HG03175 (cell line): ENCODE measurements at regions not wholly inside any gene's neighbourhood (a gene's known extent, or its start where the extent isn't known, plus 50 kb on each side); places are given as distances from the start of the nearest gene placed in this dataset.

Source experiments
- ATAC-seq: cut with Tn5 transposase; IDR thresholded peaks from one replicate; pipeline ENCODE4 v1.9.1; 2021; ENCODE audit warnings: mild to moderate bottlenecking, moderate library complexity; ENCODE audit not compliant: unreplicated experiment

- ATAC-seq: no peak
Measured at GRCh38 chr12:111201495-111202236, 167.2 kb downstream of the PHETA1 start.

DNA sequence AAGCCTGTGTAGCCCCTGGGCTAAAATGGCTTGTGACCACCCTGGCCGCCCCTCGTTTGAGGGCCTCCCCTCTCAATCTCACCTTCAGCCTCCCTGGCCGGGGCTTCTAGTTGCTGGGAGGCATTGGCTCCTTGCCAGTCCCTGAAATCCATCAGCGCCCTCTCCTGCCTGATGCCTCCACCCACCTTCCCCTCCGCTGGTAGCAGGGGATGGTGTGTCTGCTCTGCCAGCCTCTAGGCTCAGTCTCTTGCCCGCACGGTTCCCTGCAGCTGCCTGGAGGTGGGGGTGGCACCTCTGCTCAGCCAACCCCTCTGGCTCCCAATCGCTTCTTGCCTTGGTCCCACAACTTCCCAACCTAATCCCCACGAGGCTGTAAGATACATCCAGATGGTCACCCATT is 167.9 kb downstream of the PHETA1 start:
- ATAC-seq: no peak

DNA sequence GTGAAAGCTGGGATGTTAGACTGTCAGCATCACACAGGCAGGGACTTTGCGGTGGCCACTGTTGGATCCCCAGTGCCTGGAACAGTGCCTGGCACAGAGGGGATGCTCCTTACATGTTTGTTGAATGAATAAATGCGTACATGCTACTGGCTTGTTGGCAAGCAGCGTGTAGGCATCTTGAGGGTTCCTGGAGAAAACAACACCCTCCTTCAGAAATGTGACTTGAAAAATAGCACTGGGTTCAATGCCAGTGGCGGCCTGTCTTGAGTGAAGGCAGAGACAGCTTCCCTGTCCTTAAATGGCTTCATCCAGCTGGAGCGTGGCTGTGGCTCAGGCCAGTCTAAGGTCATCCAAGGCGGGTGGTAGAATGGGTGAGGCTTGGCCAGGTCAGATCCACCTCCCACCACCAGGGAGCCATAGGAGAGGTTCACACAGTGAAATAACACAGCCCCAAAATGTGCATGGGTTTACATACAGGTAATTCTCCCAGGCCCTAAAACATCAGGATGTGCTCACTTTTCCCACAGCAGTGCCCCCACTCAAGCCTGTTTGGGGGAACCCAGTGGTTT is 171.4 kb downstream of the PHETA1 start:
- no peak for ATAC-seq

DNA sequence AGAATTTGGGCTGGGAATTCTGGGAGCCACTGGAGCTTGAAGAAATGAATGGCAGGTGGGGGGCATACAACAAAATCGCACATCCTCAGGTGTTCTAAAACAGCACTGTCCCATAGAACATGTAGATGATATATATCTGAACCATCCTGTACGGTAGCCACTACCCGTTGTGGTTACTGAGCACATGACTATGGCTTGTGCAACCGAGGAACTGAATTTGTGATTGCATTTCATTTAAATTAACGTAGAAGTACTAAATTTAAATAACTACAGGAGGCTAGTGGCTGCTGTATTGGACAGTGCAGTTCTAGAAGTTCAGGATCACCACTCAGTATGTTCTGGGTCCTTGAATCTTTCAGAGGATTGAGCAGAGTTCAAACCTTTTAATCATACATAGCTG is 172.4 kb downstream of the PHETA1 start:
- no peak for ATAC-seq

- no peak for ATAC-seq
Measured at GRCh38 chr12:111195316-111195715, 173.6 kb downstream of the PHETA1 start.

GRCh38 chr12:111194703-111195051 is 174.2 kb downstream of the PHETA1 start:
- no peak for ATAC-seq

DNA sequence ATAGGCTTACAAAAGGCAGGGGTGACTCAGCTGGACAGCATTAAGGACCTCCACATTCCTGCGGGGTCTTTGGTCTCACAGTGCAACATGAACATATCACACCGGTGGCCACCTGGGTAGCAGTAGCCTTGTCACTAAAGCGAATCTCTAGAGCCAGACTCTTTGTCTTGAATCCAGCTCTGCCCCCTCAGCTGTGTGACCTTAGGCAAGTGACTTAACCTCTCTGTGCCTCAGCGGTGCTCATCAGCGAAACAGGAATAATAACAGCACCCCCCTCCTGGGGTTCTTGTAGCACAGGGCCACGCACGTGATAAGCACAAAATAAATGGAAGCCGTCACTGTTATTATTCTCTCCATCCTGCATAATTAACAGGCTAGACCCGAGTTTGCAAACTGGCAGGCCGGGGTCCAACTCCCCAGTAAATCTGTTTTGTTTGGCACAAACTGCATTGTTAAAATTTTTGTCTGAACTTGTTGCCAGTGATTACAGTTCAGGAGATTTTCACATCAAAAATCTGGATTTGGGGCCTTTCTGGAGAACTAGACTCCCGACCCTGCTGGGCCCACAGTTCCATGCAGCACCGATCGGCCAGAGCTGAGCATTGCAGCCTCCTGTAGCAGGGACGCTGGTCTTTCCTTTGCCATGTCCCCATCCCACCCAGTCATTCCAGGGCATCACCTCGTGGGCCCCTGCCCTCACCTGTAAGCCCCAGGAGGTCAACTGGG is 174.8 kb downstream of the PHETA1 start:
- no peak for ATAC-seq

GRCh38 chr12:111193496-111193895 is 175.4 kb downstream of the PHETA1 start:
- no peak for ATAC-seq

GRCh38 chr12:111193067-111193466 is 175.8 kb downstream of the PHETA1 start:
- no peak for ATAC-seq

- ATAC-seq: no peak
Measured at GRCh38 chr12:111192647-111193046, 176.2 kb downstream of the PHETA1 start.

DNA sequence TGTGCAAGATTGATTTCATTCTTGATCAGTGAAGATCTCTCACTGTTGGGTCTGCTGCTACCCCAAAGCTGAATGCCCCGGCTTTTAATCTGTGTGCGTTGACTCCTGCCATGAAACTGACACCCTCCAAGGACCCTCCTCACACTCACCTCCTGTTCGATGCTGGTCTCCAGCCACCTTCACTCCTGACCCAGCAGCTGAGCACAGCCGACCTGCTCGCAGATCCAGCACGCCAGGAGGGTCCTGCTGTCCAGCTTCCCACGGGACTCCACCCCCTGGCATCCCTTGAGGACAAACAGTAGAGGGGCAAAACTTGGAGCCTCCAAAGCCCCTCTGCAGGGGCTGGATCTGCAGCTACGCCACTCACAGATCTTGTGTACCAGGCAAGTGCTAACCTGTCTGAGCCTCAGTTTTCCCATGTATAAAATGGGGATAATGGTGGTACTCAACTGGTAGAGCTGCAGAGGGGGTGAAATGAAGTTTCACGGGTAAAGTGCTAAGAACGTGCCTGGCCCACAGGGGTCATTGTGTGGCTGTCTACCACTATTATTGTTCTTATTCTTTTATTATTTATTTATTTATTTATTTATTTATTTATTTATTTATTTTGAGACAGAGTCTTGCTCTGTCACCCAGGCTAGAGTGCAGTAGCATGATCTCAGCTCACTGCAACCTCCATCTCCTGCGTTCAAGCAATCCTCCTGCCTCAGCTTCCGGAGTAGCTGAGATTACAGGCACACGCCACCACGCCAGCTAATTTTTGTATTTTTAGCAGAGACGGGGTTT is 178.0 kb downstream of the PHETA1 start:
- ATAC-seq: no peak

DNA sequence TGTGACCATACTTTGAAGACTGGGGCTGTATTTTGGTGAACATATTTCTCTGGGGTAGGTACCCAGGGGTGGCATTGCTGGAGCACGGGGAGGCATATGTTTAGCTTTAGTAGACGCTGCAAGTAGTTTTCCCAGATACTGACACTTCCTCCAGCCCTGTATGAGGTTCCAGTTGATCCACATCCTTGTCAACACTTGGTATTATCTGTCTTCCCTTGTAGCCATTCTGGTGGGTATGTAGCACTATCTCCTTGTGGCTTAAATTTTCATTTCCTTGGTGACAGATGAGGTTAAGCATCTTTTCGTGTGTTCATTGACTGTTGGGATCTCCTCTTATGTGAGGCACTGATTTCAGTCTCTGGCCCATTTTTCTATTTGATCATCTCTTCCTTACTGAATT is 179.1 kb downstream of the PHETA1 start:
- ATAC-seq: no peak

- ATAC-seq: no peak
Measured at GRCh38 chr12:111188436-111188835, 180.5 kb downstream of the PHETA1 start.

- no peak for ATAC-seq
Measured at GRCh38 chr12:111186347-111186746, 182.5 kb downstream of the PHETA1 start.

DNA sequence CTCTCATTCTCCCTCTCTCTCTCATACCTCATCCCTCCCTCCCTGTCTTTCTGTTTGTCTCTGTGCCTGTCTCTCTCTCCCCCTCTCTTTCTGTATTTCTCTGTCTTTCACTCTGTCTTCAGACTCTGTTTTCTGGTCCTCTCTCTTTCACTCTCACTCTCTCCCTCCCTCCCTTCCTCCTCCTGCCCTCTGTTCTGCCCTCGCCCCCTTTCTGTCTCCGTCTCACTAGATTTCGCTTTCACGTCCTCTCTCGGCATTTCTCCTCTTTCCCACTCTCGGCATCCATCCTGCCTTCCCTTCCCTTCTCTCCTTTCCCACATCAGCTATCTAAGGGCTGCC is 183.0 kb downstream of the PHETA1 start:
- no peak for ATAC-seq

- ATAC-seq: no peak
Measured at GRCh38 chr12:111185206-111185888, 183.5 kb downstream of the PHETA1 start.

DNA sequence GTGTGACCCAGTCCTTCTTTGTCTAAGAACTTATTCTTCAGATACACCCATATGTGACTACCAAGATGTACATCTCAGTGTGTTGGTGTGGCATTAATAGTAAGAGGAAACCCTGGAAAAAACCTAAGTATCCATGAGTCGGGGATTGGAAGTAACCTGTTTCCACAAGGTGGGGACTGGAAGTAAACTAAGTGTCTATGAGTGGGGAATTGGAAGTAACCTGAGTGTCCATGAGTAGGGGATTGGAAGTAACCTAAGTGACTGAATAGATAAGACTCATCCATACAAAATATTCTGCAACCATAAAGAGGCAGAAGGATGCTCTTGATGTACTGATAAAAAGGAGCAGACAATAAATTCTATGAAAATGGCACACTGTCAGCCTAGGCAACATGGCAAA is 184.7 kb downstream of the PHETA1 start:
- no peak for ATAC-seq

- ATAC-seq: no peak
Measured at GRCh38 chr12:111183094-111183493, 185.8 kb downstream of the PHETA1 start.

- no peak for ATAC-seq
Measured at GRCh38 chr12:111182382-111182781, 186.5 kb downstream of the PHETA1 start.

GRCh38 chr12:111181143-111181726 is 187.7 kb downstream of the PHETA1 start:
- no peak for ATAC-seq
